ENCODE measurements at regions not wholly inside any gene's neighbourhood (a gene's known extent, or its start where the extent isn't known, plus 50 kb on each side); places are given as distances from the start of the nearest gene placed in this dataset.

GRCh38 chr6:81145506-81145905 lies 607.0 kb downstream of the TENT5A start:
- TF ChIP-seq CTCF (IDR thresholded peaks at IDR 0.05; ENCODE audit: extremely low read depth, missing control alignments): no peak

GRCh38 chr6:81144346-81144745 lies 608.1 kb downstream of the TENT5A start:
- DNase-seq (ENCODE audit: low spot score): no peak

More at GRCh38 chr6:81145506-81145905, 607.0 kb downstream of the TENT5A start:
- no peak for DNase-seq (ENCODE audit: low spot score)

GRCh38 chr6:81138236-81138635 lies 614.2 kb downstream of the TENT5A start:
- no peak for TF ChIP-seq CTCF (IDR thresholded peaks at IDR 0.05; ENCODE audit: extremely low read depth, missing control alignments)
- DNase-seq (ENCODE audit: low spot score): no peak

More at GRCh38 chr6:81144346-81144745, 608.1 kb downstream of the TENT5A start:
- TF ChIP-seq CTCF (IDR thresholded peaks at IDR 0.05; ENCODE audit: extremely low read depth, missing control alignments): no peak

DNA sequence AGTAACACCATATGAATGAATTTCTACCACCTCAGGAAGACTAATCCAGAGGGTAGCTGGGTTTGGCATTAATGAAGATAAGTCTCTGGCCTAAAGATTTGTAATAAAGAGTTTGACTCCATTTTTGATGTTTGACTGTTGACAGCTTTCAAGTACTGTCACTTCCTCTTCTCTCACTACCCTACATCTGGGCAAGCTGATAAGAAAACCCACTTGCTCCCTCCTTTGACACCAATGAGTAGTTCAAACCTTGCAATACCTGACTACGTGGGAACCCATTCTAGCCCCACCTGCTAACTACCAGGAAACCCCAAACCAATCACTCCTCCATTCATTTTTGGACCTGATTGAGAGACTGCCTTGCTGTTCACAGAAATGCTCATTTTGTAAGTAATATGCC lies 621.5 kb downstream of the TENT5A start:
- no peak for DNase-seq (ENCODE audit: low spot score)
- TF ChIP-seq CTCF (IDR thresholded peaks at IDR 0.05; ENCODE audit: extremely low read depth, missing control alignments): no peak

DNA sequence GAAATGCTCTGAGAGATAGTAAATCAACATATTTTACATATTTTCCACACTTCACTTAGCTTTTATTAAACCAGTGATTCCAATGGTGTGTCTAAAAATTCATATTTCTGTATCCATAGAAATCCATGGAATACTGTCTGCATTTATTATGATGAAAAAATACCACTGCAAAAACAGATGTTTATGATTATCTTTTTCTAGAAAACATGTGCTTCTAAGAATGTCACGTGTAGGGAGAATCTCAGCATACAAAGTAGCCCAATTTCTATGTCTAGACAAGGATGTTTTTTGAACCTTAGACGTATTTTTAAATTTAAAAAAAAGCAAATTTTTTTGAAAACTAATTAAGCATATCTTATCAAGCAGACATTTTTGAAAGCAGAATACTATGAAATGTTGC lies 622.4 kb downstream of the TENT5A start:
- TF ChIP-seq CTCF (IDR thresholded peaks at IDR 0.05; ENCODE audit: extremely low read depth, missing control alignments): no peak
- DNase-seq (ENCODE audit: low spot score): no peak

- DNase-seq (ENCODE audit: low spot score): no peak
- no peak for TF ChIP-seq CTCF (IDR thresholded peaks at IDR 0.05; ENCODE audit: extremely low read depth, missing control alignments)
These were observed 623.8 kb downstream of the TENT5A start for GRCh38 chr6:81128671-81129070.

GRCh38 chr6:81126150-81126549 lies 626.3 kb downstream of the TENT5A start:
- TF ChIP-seq CTCF (IDR thresholded peaks at IDR 0.05; ENCODE audit: extremely low read depth, missing control alignments): no peak
- no peak for DNase-seq (ENCODE audit: low spot score)

Measured in GM20000 (cell line).